Epithelial cell of esophagus (primary cell): ENCODE measurements at regions not wholly inside any gene's neighbourhood (a gene's known extent, or its start where the extent isn't known, plus 50 kb on each side); places are given as distances from the start of the nearest gene placed in this dataset.
"Not testable (repeated sequence)": the region's sequence is repeated elsewhere in the genome, so short reads cannot be mapped to it uniquely, and the experiment has no call there.

Experiments
- DNase-seq: peaks from one replicate; pipeline ENCODE4 v3.0.0; 2010; ENCODE audit warnings: low read depth
- H3K4me3 ChIP-seq: 2 replicates; pipeline ENCODE4 v1.5.1; 2011; ENCODE audit warnings: mild to moderate bottlenecking, low read length, control low read depth
- CTCF ChIP-seq: IDR thresholded peaks from 2 replicates; pipeline ENCODE4 v1.5.1; 2011; ENCODE audit warnings: low read depth, mild to moderate bottlenecking, low read length, control low read depth, inconsistent platforms; ENCODE audit not compliant: insufficient read depth; ENCODE audit errors: missing control alignments

DNA sequence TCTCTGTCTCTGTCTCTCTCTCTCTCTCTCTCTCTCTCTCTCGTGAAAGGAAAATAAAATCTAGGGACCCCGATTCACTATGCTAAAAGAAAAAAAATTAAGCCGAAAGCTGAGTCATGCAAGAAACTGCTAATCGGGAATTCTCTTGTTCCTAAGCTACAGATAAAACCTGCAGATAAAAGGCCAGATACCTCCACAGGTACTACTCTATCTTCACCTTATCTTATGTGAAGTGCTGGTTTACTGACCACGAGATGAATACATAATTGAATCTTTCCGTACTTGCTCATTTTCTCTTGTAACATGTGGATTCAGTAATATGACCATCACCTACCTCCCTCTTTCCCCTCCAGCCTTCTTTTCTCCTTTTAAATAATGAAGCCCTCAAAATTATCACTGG lies 120.5 kb downstream of the RFX6 start:
- no peak overlapping the region for H3K4me3 ChIP-seq
- DNase-seq = no peak
- TF ChIP-seq CTCF = no peak

GRCh38 chr6:117007659-117008058 lies 130.6 kb downstream of the RFX6 start:
- no peak overlapping the region for H3K4me3 ChIP-seq
- no peak for TF ChIP-seq CTCF
- DNase-seq = no peak

- H3K4me3 ChIP-seq = no peak overlapping the region
- DNase-seq = no peak
- no peak for TF ChIP-seq CTCF
Observed at GRCh38 chr6:117008618-117009017, 131.6 kb downstream of the RFX6 start.

- not testable (repeated sequence) for DNase-seq, H3K4me3 ChIP-seq
Observed at GRCh38 chr6:117014641-117015473, 137.8 kb downstream of the RFX6 start.

DNA sequence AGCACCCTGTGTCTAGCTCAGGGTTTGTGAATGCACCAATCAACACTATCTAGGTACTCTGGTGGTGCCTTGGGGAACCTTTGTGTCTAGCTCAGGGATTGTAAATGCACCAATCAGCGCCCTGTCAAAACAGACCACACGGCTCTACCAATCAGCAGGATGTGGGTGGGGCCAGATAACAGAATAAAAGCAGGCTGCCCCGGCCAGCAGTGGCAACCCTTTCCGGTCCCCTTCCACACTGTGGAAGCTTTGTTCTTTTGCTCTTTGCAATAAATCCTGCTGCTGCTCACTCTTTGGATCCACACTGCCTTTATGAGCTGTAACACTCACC lies 138.4 kb downstream of the RFX6 start:
- DNase-seq = not testable (repeated sequence)

DNA sequence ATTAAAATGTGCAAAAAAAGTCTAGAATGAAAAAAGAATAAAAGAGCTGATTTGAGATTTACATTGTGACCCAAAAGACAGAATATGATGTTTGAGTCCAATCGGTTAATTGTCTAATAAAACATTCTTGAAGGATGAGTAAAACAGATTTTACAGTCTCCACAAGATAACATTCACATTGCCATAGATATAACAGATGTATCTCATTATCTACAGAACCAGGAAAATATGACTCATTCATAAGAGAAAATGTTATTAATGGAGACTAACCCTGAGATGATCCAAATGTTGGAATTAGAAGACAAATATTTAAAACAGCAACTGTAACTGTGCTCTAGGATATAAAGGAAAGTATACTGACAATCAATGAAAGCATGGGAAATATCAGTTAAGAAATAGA lies 141.7 kb downstream of the RFX6 start:
- TF ChIP-seq CTCF = no peak

More for the DNA sequence above, 138.4 kb downstream of the RFX6 start:
- H3K4me3 ChIP-seq = not testable (repeated sequence)

DNA sequence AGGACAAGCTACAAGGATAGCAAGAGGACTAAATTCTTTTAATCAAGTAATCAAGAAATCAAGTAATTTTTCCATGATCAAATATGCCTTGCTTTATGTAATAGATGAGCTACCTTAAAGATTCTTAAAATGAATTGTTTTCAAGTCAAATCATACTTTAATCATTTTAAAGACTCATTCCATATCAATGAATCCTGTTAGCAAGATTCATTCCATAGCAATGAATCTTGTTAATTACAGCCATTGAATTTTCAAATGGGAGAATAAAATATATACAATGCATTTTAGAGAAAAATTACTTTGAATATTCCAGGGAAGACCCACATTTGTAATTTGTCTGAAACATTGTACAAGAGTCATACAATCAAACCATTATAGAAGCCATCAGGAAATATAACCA lies 145.7 kb downstream of the RFX6 start:
- TF ChIP-seq CTCF = no peak
- no peak overlapping the region for H3K4me3 ChIP-seq
- no peak for DNase-seq

More for the DNA sequence above, 141.7 kb downstream of the RFX6 start:
- no peak for DNase-seq
- no peak overlapping the region for H3K4me3 ChIP-seq

GRCh38 chr6:117025310-117025709 lies 148.3 kb downstream of the RFX6 start:
- no peak for DNase-seq
- no peak for TF ChIP-seq CTCF
- H3K4me3 ChIP-seq = no peak overlapping the region
